ENCODE measurements at regions not wholly inside any gene's neighbourhood (a gene's known extent, or its start where the extent isn't known, plus 50 kb on each side); places are given as distances from the start of the nearest gene placed in this dataset.

GRCh38 chr11:113603277-113604059, 102.6 kb downstream of the TMPRSS5 start:
- Histone ChIP-seq H3K9me1 (ENCODE audit: control insufficient read depth, insufficient read depth, low read length) (no peaks in the 10 kb centered on the region), H3K4me1 (replicated peaks in 1 of 2; ENCODE audit: control insufficient read depth in 2 of 2, insufficient read depth in 2 of 2, low read length in 2 of 2) (no peaks in the 10 kb centered on the region), H3K9ac (ENCODE audit: insufficient read depth in 1 of 2, low read depth in 2 of 2, low read length in 2 of 2) (no peak overlapping the region), H3K27ac (ENCODE audit: extremely low read depth, low read depth, low read length) (no peak overlapping the region), H3K4me3 (no peak overlapping the region), H3K79me2 (ENCODE audit: control insufficient read depth, insufficient read depth, low read length) (no peaks in the 10 kb centered on the region), H4K20me1 (replicated peaks; ENCODE audit: control insufficient read depth, insufficient read depth, low read length) (no peaks in the 10 kb centered on the region), H3K9me3 (replicated peaks; ENCODE audit: control insufficient read depth, insufficient read depth, low read depth, low read length) (0 out of 2 replicates have a peak, but pooled peaks cover 2% of the 10 kb centered on the region), H3K4me2 (ENCODE audit: insufficient read depth, low read length) (no peak overlapping the region), H2AFZ (ENCODE audit: low read depth, low read length) (0 out of 2 replicates have a peak overlapping the region, but pooled peaks have one; percentile 15), H3K27me3 (ENCODE audit: control insufficient read depth in 2 of 2, insufficient read depth in 2 of 2, low read length in 2 of 2) (no peaks in the 10 kb centered on the region), H3K36me3 (ENCODE audit: control insufficient read depth, insufficient read depth, low read length) (no peaks in the 10 kb centered on the region)
- no TSS peak for BruUV-seq (replicated peaks)
- in situ Hi-C loops (cut with MboI) (no loop called here), intact Hi-C loops (cut with micrococcal nuclease) (no loop called here)
- DNase-seq (ENCODE audit: extremely low read depth in 1 of 4, low spot score in 3 of 4) (no peak), ATAC-seq (no peak), FAIRE-seq (peak; percentile 59)
- POLR2A ChIA-PET = interaction anchor here (0.5 to 3.5 kb wide), 3 partner anchors 10 to 32 kb away, joined by 3 to 11 read pairs (median 10); no protein-coding TSS in a partner anchor
- CTCF ChIA-PET (ENCODE audit: low intra/inter-chr PET ratio) = no interaction called here
- 14% methylated on average over 5 of the region's 5 CpGs for WGBS (ENCODE audit: insufficient coverage, low coverage, missing lambda C conversion rate)
- TF ChIP-seq TCF15 (CRISPR knock-in tag; IDR thresholded peaks at IDR 0.05) (no peak), ZKSCAN1 (IDR thresholded peaks at IDR 0.05; ENCODE audit: low read depth, low read length) (peak; percentile 61; the same call in 1 of the 2 replicates), CEBPG (CRISPR knock-in tag; IDR thresholded peaks at IDR 0.05) (no peak), CEBPG (tag; conservative IDR thresholded peaks at IDR 0.05 in 1 of 2, IDR thresholded peaks at IDR 0.05 in 1 of 2) (peak; percentile 62 to 80; a peak in 3 of 4 replicates), CEBPB (tag; IDR thresholded peaks at IDR 0.05) (peak; percentile 25; the same call in 1 of the 2 replicates)

Measured in K562 (cell line).